ENCODE measurements at regions not wholly inside any gene's neighbourhood (a gene's known extent, or its start where the extent isn't known, plus 50 kb on each side); places are given as distances from the start of the nearest gene placed in this dataset.
A peak's percentile ranks its signal among the peaks of the same experiment; 100 is the strongest.

GRCh38 chr10:76681153-76681552, 956.5 kb downstream of the KCNMA1 start:
- no peaks in the 10 kb centered on the region for H3K9me2 ChIP-seq (replicated peaks; ENCODE audit: low read length)
- CTCF ChIA-PET = no interaction called here
- H3K79me2 ChIP-seq (ENCODE audit: low read length) = no peaks in the 10 kb centered on the region
- no TSS peak for BruUV-seq (replicated peaks)
- H3K4me3 ChIP-seq (ENCODE audit: low read length) = no peak overlapping the region
- ATAC-seq (no peak), DNase-seq (no peak)
- no peaks in the 10 kb centered on the region for H3K4me1 ChIP-seq (ENCODE audit: insufficient read depth, low read length)
- no peak overlapping the region for H3K9ac ChIP-seq (ENCODE audit: low read length)
- intact Hi-C loops (cut with micrococcal nuclease) = no loop called here
- POLR2A ChIA-PET (ENCODE audit: unreplicated experiment) = no interaction called here
- peaks cover 52% of the 10 kb centered on the region for H3K27me3 ChIP-seq (ENCODE audit: low read length)
- H4K20me1 ChIP-seq (ENCODE audit: low read length) = no peaks in the 10 kb centered on the region
- TF ChIP-seq, protein P1, sequence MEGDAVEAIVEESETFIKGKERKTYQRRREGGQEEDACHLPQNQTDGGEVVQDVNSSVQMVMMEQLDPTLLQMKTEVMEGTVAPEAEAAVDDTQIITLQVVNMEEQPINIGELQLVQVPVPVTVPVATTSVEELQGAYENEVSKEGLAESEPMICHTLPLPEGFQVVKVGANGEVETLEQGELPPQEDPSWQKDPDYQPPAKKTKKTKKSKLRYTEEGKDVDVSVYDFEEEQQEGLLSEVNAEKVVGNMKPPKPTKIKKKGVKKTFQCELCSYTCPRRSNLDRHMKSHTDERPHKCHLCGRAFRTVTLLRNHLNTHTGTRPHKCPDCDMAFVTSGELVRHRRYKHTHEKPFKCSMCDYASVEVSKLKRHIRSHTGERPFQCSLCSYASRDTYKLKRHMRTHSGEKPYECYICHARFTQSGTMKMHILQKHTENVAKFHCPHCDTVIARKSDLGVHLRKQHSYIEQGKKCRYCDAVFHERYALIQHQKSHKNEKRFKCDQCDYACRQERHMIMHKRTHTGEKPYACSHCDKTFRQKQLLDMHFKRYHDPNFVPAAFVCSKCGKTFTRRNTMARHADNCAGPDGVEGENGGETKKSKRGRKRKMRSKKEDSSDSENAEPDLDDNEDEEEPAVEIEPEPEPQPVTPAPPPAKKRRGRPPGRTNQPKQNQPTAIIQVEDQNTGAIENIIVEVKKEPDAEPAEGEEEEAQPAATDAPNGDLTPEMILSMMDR (conservative IDR thresholded peaks at IDR 0.05; ENCODE audit: low read depth, low read length) = no peak
- TF ChIP-seq EZH2phosphoT487 (IDR thresholded peaks at IDR 0.05; ENCODE audit: borderline replicate concordance, low read length) (no peak), EZH2 (IDR thresholded peaks at IDR 0.05; ENCODE audit: low read length, unreplicated experiment) (no peak)
- H3K36me3 ChIP-seq (ENCODE audit: low read depth, low read length) = no peaks in the 10 kb centered on the region
- H3K4me2 ChIP-seq (ENCODE audit: low read length) = no peak overlapping the region
- no peaks in the 10 kb centered on the region for H3K9me3 ChIP-seq (ENCODE audit: low read length)
- H2AFZ ChIP-seq (ENCODE audit: low read length) = no peak overlapping the region
- no peaks in the 10 kb centered on the region for H3F3A ChIP-seq (ENCODE audit: low read length, unreplicated experiment)
- H3K27ac ChIP-seq (ENCODE audit: low read length) = no peak overlapping the region

- H4K20me1 ChIP-seq (ENCODE audit: low read length) = no peaks in the 10 kb centered on the region
- H3K79me2 ChIP-seq (ENCODE audit: low read length) = no peaks in the 10 kb centered on the region
- no peak for DNase-seq
- no peak for ATAC-seq
- H3K27me3 ChIP-seq (ENCODE audit: low read length) = peaks cover 57% of the 10 kb centered on the region
- ChIA-PET CTCF (no interaction called here), POLR2A (ENCODE audit: unreplicated experiment) (no interaction called here)
- no peaks in the 10 kb centered on the region for H3K4me1 ChIP-seq (ENCODE audit: insufficient read depth, low read length)
- BruUV-seq (replicated peaks) = no TSS peak
- H3K9me3 ChIP-seq (ENCODE audit: low read length) = no peaks in the 10 kb centered on the region
- no peaks in the 10 kb centered on the region for H3F3A ChIP-seq (ENCODE audit: low read length, unreplicated experiment)
- H3K4me3 ChIP-seq (ENCODE audit: low read length) = no peak overlapping the region
- H3K4me2 ChIP-seq (ENCODE audit: low read length) = no peak overlapping the region
- no peaks in the 10 kb centered on the region for H3K36me3 ChIP-seq (ENCODE audit: low read depth, low read length)
- H3K9ac ChIP-seq (ENCODE audit: low read length) = no peak overlapping the region
- intact Hi-C loops (cut with micrococcal nuclease) = no loop called here
- TF ChIP-seq EZH2 (IDR thresholded peaks at IDR 0.05; ENCODE audit: low read length, unreplicated experiment) (no peak), EZH2phosphoT487 (IDR thresholded peaks at IDR 0.05; ENCODE audit: borderline replicate concordance, low read length) (no peak)
- TF ChIP-seq, protein P1 (conservative IDR thresholded peaks at IDR 0.05; ENCODE audit: low read depth, low read length) = no peak
- H3K27ac ChIP-seq (ENCODE audit: low read length) = no peak overlapping the region
- H2AFZ ChIP-seq (ENCODE audit: low read length) = no peak overlapping the region
- no peaks in the 10 kb centered on the region for H3K9me2 ChIP-seq (replicated peaks; ENCODE audit: low read length)
Measured at GRCh38 chr10:76679030-76679429, 958.6 kb downstream of the KCNMA1 start.

GRCh38 chr10:76675951-76676587, 961.5 kb downstream of the KCNMA1 start:
- POLR2A ChIA-PET (ENCODE audit: unreplicated experiment) = no interaction called here
- Histone ChIP-seq H3K4me2 (ENCODE audit: low read length) (no peak overlapping the region), H3F3A (ENCODE audit: low read length, unreplicated experiment) (no peaks in the 10 kb centered on the region), H3K79me2 (ENCODE audit: low read length) (no peaks in the 10 kb centered on the region), H3K27ac (ENCODE audit: low read length) (no peak overlapping the region), H3K4me3 (ENCODE audit: low read length) (no peak overlapping the region), H3K4me1 (ENCODE audit: insufficient read depth, low read length) (no peaks in the 10 kb centered on the region), H3K9ac (ENCODE audit: low read length) (no peak overlapping the region), H2AFZ (ENCODE audit: low read length) (no peak overlapping the region), H3K36me3 (ENCODE audit: low read depth, low read length) (no peaks in the 10 kb centered on the region), H4K20me1 (ENCODE audit: low read length) (no peaks in the 10 kb centered on the region), H3K9me3 (ENCODE audit: low read length) (no peaks in the 10 kb centered on the region), H3K9me2 (replicated peaks; ENCODE audit: low read length) (no peaks in the 10 kb centered on the region), H3K27me3 (ENCODE audit: low read length) (peaks cover 57% of the 10 kb centered on the region)
- DNase-seq (peak; percentile 32), ATAC-seq (no peak)
- TF ChIP-seq EZH2 (IDR thresholded peaks at IDR 0.05; ENCODE audit: low read length, unreplicated experiment) (no peak), EZH2phosphoT487 (IDR thresholded peaks at IDR 0.05; ENCODE audit: borderline replicate concordance, low read length) (no peak)
- CTCF ChIA-PET = no interaction called here
- BruUV-seq (replicated peaks) = no TSS peak
- intact Hi-C loops (cut with micrococcal nuclease) = no loop called here
